ENCODE measurements at regions not wholly inside any gene's neighbourhood (a gene's known extent, or its start where the extent isn't known, plus 50 kb on each side); places are given as distances from the start of the nearest gene placed in this dataset.

GRCh38 chr7:22550514-22551030 lies 50.6 kb upstream of the STEAP1B start:
- H3K27me3 ChIP-seq (ENCODE audit: control insufficient read depth, insufficient read depth, low read length), result peaks cover 24% of the 10 kb centered on the region
- no peak overlapping the region for H3K9ac ChIP-seq (ENCODE audit: insufficient read depth, low read length)
- no peaks in the 10 kb centered on the region for H3K4me1 ChIP-seq (ENCODE audit: control insufficient read depth, extremely low read depth, insufficient read depth, low read length)
- no peak for DNase-seq (ENCODE audit: low read depth in 2 of 2)
- peak overlapping the region in 1 of 4 experiments; percentile 2 for H3K4me3 ChIP-seq (replicated peaks in 1 of 4; ENCODE audit: control extremely low read depth in 1 of 4, insufficient read depth in 1 of 4, low read depth in 3 of 4, low read length in 4 of 4)
- no peaks in the 10 kb centered on the region for H3K79me2 ChIP-seq (ENCODE audit: control insufficient read depth, insufficient read depth, low read length)
- no peak overlapping the region for H3K27ac ChIP-seq (ENCODE audit: insufficient read depth, low read length)
- no peaks in the 10 kb centered on the region for H3K9me3 ChIP-seq (ENCODE audit: control insufficient read depth, insufficient read depth, low read depth, low read length)
- TF ChIP-seq CTCF (conservative IDR thresholded peaks at IDR 0.05 in 1 of 2, IDR thresholded peaks at IDR 0.05 in 1 of 2; ENCODE audit: low read depth in 1 of 2, low read length in 2 of 2) (no peak), EZH2 (IDR thresholded peaks at IDR 0.05; ENCODE audit: low read length, missing control alignments) (no peak)
- H3K36me3 ChIP-seq (ENCODE audit: control insufficient read depth, insufficient read depth, low read length), result no peaks in the 10 kb centered on the region
- H2AFZ ChIP-seq (ENCODE audit: low read length), result no peak overlapping the region
- no peaks in the 10 kb centered on the region for H4K20me1 ChIP-seq (ENCODE audit: control insufficient read depth, extremely low read depth, insufficient read depth, low read length)
- no peak overlapping the region for H3K4me2 ChIP-seq (ENCODE audit: extremely low read depth, insufficient read depth, low read length)

GRCh38 chr7:22549667-22550513 lies 49.9 kb upstream of the STEAP1B start:
- peak overlapping the region; percentile 37 for H2AFZ ChIP-seq (ENCODE audit: low read length)
- TF ChIP-seq CTCF (conservative IDR thresholded peaks at IDR 0.05 in 1 of 2, IDR thresholded peaks at IDR 0.05 in 1 of 2; ENCODE audit: low read depth in 1 of 2, low read length in 2 of 2), result peak; percentile 4 to 67
- TF ChIP-seq EZH2 (IDR thresholded peaks at IDR 0.05; ENCODE audit: low read length, missing control alignments), result peak; percentile 83
- H3K4me1 ChIP-seq (ENCODE audit: control insufficient read depth, extremely low read depth, insufficient read depth, low read length), result no peaks in the 10 kb centered on the region
- peak overlapping the region; percentile 10 to 62 (median 50) for H3K4me3 ChIP-seq (replicated peaks in 1 of 4; ENCODE audit: control extremely low read depth in 1 of 4, insufficient read depth in 1 of 4, low read depth in 3 of 4, low read length in 4 of 4)
- peak in 1 of 2 donors; percentile 42 for DNase-seq (ENCODE audit: low read depth in 2 of 2)
- no peak overlapping the region for H3K27ac ChIP-seq (ENCODE audit: insufficient read depth, low read length)
- no peaks in the 10 kb centered on the region for H3K36me3 ChIP-seq (ENCODE audit: control insufficient read depth, insufficient read depth, low read length)
- H3K4me2 ChIP-seq (ENCODE audit: extremely low read depth, insufficient read depth, low read length), result peak overlapping the region; percentile 80
- no peak overlapping the region for H3K9ac ChIP-seq (ENCODE audit: insufficient read depth, low read length)
- H4K20me1 ChIP-seq (ENCODE audit: control insufficient read depth, extremely low read depth, insufficient read depth, low read length), result no peaks in the 10 kb centered on the region
- peaks cover 24% of the 10 kb centered on the region for H3K27me3 ChIP-seq (ENCODE audit: control insufficient read depth, insufficient read depth, low read length)
- H3K79me2 ChIP-seq (ENCODE audit: control insufficient read depth, insufficient read depth, low read length), result no peaks in the 10 kb centered on the region
- H3K9me3 ChIP-seq (ENCODE audit: control insufficient read depth, insufficient read depth, low read depth, low read length), result no peaks in the 10 kb centered on the region
